ENCODE measurements at regions not wholly inside any gene's neighbourhood (a gene's known extent, or its start where the extent isn't known, plus 50 kb on each side); places are given as distances from the start of the nearest gene placed in this dataset.
A peak's percentile ranks its signal among the peaks of the same experiment; 100 is the strongest.

DNA sequence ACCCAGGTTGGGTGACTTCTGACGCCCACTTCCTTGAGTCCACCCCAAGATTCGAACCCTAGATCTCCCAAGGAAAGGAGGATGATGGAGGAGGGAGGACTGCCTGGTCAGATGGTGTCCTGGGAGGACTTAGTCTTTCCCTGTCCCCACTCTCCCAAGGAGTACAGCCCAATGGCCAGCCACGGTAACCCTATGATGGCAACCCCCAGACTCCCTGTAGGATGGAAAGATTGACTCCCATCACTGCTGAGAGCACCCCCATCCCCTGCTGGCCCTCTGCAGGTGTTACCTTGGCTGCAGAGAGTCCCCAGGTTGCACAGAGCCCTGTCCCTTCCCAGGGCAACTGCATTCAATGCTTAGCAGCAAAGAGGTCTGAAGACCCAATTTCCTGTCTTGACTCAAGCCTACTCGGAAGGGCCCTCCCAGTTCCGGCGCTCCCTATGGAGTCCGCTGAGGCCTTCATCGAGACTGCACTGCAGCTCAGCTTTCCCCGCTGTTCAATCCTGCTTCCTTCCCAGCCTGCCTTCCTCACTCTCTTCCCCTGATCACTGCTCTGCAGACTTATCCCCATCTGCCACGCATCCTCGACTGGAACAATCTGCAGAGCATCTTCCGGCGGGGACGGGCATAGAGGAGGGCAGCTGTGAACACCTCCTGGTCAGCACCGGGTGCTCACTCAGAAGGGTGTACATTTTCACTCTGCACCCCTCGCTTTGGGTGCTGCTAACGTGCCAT lies 50.8 kb upstream of the OCM2 start:
- DNase-seq (ENCODE audit: low read depth): no peak

GRCh38 chr7:98046816-98047215 lies 56.8 kb upstream of the OCM2 start:
- no peak for DNase-seq (ENCODE audit: low read depth)

GRCh38 chr7:98049034-98049433 lies 57.6 kb upstream of the LMTK2 start:
- DNase-seq (ENCODE audit: low read depth): no peak

DNA sequence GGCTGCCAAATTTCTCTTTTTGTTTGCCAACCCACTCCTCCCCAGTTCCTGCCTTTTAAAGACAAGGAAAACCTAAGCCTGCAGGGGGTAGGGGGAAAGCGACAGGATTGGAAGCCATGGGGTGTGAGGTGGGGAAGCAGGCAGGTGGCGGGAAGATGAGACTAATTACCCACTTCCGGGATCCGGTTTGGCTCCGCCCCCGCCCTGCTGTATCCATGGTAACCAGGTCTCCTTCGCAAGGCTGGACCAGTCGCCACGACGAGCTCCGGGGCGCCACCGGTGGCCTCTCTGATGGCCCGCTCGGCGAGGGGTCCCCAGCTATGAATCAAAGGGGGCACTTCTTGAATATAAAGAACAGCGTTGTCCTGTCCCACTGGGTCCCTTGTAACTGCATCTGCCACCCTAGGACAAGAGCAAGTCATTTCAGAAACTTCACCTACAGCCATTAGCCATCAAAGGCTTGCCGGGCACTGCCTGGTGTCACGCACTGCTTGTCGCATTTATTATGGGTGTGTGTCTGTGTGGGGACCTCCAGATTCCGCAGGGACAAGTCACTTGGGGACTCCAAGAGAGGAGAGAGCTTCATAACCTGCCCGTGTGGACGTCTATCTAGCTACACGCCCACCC lies 55.4 kb upstream of the LMTK2 start:
- peak; percentile 6 for DNase-seq (ENCODE audit: low read depth)

DNA sequence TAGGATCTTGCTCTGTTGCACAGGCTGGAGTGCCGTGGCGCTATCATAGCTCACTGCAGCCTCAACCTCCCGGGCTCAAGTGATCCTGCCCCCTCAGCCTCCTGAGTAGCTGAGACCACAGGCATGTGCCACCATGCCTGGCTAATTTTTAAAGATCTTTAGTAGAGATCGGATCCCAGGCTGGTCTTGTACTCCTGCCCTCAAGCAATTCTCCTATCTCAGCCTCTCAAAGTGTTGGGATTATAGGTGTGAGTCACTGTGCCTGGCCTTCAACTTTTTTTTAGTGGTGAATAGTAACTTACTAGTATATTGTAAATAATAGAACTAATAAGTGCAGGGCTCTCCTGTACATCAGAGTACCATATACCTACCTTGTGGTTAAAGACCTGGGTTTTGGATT lies 52.1 kb upstream of the LMTK2 start:
- no peak for DNase-seq (ENCODE audit: low read depth)

GRCh38 chr7:98056580-98056979 lies 50.1 kb upstream of the LMTK2 start:
- no peak for DNase-seq (ENCODE audit: low read depth)
